Activated CD4-positive, alpha-beta memory T cell treated with anti-CD3 and anti-CD28 coated beads for 36 hours (primary cell): ENCODE measurements at regions not wholly inside any gene's neighbourhood (a gene's known extent, or its start where the extent isn't known, plus 50 kb on each side); places are given as distances from the start of the nearest gene placed in this dataset.
"Not testable (repeated sequence)": the region's sequence is repeated elsewhere in the genome, so short reads cannot be mapped to it uniquely, and the experiment has no call there.

Experiments used
- CTCF ChIA-PET: fragments of 350-600 bp; sonication (Branson Sonifier 250); formaldehyde crosslinking; loops from one replicate; lab custom pipeline; 2021; ENCODE audit warnings: antibody characterized with exemption, inconsistent platforms; lab: Charles Lee
- POLR2A ChIA-PET: fragments of 350-600 bp; sonication (Branson Sonifier 250); formaldehyde crosslinking; loops from one replicate; lab custom pipeline; 2021; ENCODE audit warnings: antibody characterized with exemption; lab: Charles Lee
- DNase-seq: peaks from one replicate; pipeline ENCODE4 v3.0.0-alpha.2; 2020
- H3K27ac Mint-ChIP-seq: one replicate; pipeline ENCODE4 v1.8.0; 2021; ENCODE audit warnings: mixed read lengths
- H3K27me3 Mint-ChIP-seq: one replicate; pipeline ENCODE4 v1.8.0; 2021; ENCODE audit warnings: mixed read lengths
- H3K36me3 Mint-ChIP-seq: one replicate; pipeline ENCODE4 v1.8.0; 2021; ENCODE audit warnings: mixed read lengths
- H3K4me1 Mint-ChIP-seq: one replicate; pipeline ENCODE4 v1.8.0; 2021; ENCODE audit warnings: low read depth, mixed read lengths
- H3K4me3 Mint-ChIP-seq: one replicate; pipeline ENCODE4 v1.8.0; 2021; ENCODE audit warnings: mild to moderate bottlenecking, mixed read lengths
- H3K9me3 Mint-ChIP-seq: one replicate; pipeline ENCODE4 v1.8.0; 2021; ENCODE audit warnings: mixed read lengths
- intact Hi-C: fragments of 100-400 bp; cut with micrococcal nuclease; formaldehyde crosslinking; loops from one replicate; pipeline ENCODE4 v1.15.1; 2023

GRCh38 chr4:60921735-60922134 lies 278.4 kb upstream of the ADGRL3 start:
- H3K27me3 Mint-ChIP-seq, CTCF ChIA-PET: not testable (repeated sequence)

GRCh38 chr4:60923075-60923474 lies 277.1 kb upstream of the ADGRL3 start:
- no peak overlapping the region for H3K27ac Mint-ChIP-seq
- POLR2A ChIA-PET, result no interaction called here
- H3K9me3 Mint-ChIP-seq, result peaks cover 18% of the 10 kb centered on the region
- no peaks in the 10 kb centered on the region for H3K4me1 Mint-ChIP-seq
- no peak overlapping the region for H3K4me3 Mint-ChIP-seq
- CTCF ChIA-PET, result no interaction called here
- no peaks in the 10 kb centered on the region for H3K27me3 Mint-ChIP-seq
- DNase-seq, result no peak
- H3K36me3 Mint-ChIP-seq, result no peaks in the 10 kb centered on the region
- intact Hi-C loops, result no loop called here

More at GRCh38 chr4:60921735-60922134, 278.4 kb upstream of the ADGRL3 start:
- DNase-seq, H3K4me3 Mint-ChIP-seq, H3K27ac Mint-ChIP-seq, H3K4me1 Mint-ChIP-seq, POLR2A ChIA-PET, H3K36me3 Mint-ChIP-seq, intact Hi-C loops: not testable (repeated sequence)
- H3K9me3 Mint-ChIP-seq, result peaks cover 12% of the 10 kb centered on the region

- H3K9me3 Mint-ChIP-seq, result peaks cover 24% of the 10 kb centered on the region
- H3K4me1 Mint-ChIP-seq, result no peaks in the 10 kb centered on the region
- no peaks in the 10 kb centered on the region for H3K27me3 Mint-ChIP-seq
- no peak for DNase-seq
- ChIA-PET POLR2A (no interaction called here), CTCF (no interaction called here)
- intact Hi-C loops, result no loop called here
- H3K27ac Mint-ChIP-seq, result no peak overlapping the region
- H3K36me3 Mint-ChIP-seq, result no peaks in the 10 kb centered on the region
- H3K4me3 Mint-ChIP-seq, result no peak overlapping the region
Observed at GRCh38 chr4:60926624-60927023, 273.5 kb upstream of the ADGRL3 start.

GRCh38 chr4:60930866-60931265 lies 269.3 kb upstream of the ADGRL3 start:
- no peak overlapping the region for H3K4me3 Mint-ChIP-seq
- POLR2A ChIA-PET, result no interaction called here
- H3K27ac Mint-ChIP-seq, result no peak overlapping the region
- H3K27me3 Mint-ChIP-seq, result no peaks in the 10 kb centered on the region
- H3K36me3 Mint-ChIP-seq, result no peaks in the 10 kb centered on the region
- intact Hi-C loops, result no loop called here
- DNase-seq, result no peak
- H3K4me1 Mint-ChIP-seq, result no peaks in the 10 kb centered on the region
- CTCF ChIA-PET, result no interaction called here
- H3K9me3 Mint-ChIP-seq, result peaks cover 17% of the 10 kb centered on the region

- POLR2A ChIA-PET, result no interaction called here
- no peak for DNase-seq
- Mint-ChIP-seq H3K9me3 (peaks cover 7% of the 10 kb centered on the region), H3K27ac (no peak overlapping the region), H3K36me3 (no peaks in the 10 kb centered on the region), H3K4me3 (no peak overlapping the region), H3K4me1 (no peaks in the 10 kb centered on the region), H3K27me3 (no peaks in the 10 kb centered on the region)
- CTCF ChIA-PET, result no interaction called here
- intact Hi-C loops, result no loop called here
Observed at GRCh38 chr4:60934566-60935295, 265.4 kb upstream of the ADGRL3 start.

GRCh38 chr4:60938181-60938580 lies 261.9 kb upstream of the ADGRL3 start:
- ChIA-PET POLR2A (no interaction called here), CTCF (no interaction called here)
- Mint-ChIP-seq H3K4me1 (no peaks in the 10 kb centered on the region), H3K27me3 (no peaks in the 10 kb centered on the region), H3K27ac (no peak overlapping the region), H3K9me3 (no peaks in the 10 kb centered on the region), H3K4me3 (no peak overlapping the region), H3K36me3 (no peaks in the 10 kb centered on the region)
- intact Hi-C loops, result no loop called here
- no peak for DNase-seq

- Mint-ChIP-seq H3K4me1 (no peaks in the 10 kb centered on the region), H3K27ac (no peak overlapping the region), H3K9me3 (no peaks in the 10 kb centered on the region), H3K4me3 (no peak overlapping the region), H3K36me3 (no peaks in the 10 kb centered on the region), H3K27me3 (no peaks in the 10 kb centered on the region)
- CTCF ChIA-PET, result no interaction called here
- intact Hi-C loops, result no loop called here
- POLR2A ChIA-PET, result no interaction called here
- no peak for DNase-seq
Observed at GRCh38 chr4:60938621-60939020, 261.5 kb upstream of the ADGRL3 start.

- CTCF ChIA-PET, result no interaction called here
- intact Hi-C loops, result no loop called here
Observed at GRCh38 chr4:60944060-60944459, 256.1 kb upstream of the ADGRL3 start.

GRCh38 chr4:60945641-60946040 lies 254.5 kb upstream of the ADGRL3 start:
- Mint-ChIP-seq H3K27me3 (no peaks in the 10 kb centered on the region), H3K4me1 (no peaks in the 10 kb centered on the region), H3K27ac (no peak overlapping the region), H3K36me3 (no peaks in the 10 kb centered on the region), H3K9me3 (peaks cover 11% of the 10 kb centered on the region), H3K4me3 (no peak overlapping the region)
- intact Hi-C loops, result no loop called here
- ChIA-PET CTCF (no interaction called here), POLR2A (no interaction called here)
- no peak for DNase-seq

More at GRCh38 chr4:60944060-60944459, 256.1 kb upstream of the ADGRL3 start:
- no peaks in the 10 kb centered on the region for H3K27me3 Mint-ChIP-seq
- no peak overlapping the region for H3K4me3 Mint-ChIP-seq
- POLR2A ChIA-PET, result no interaction called here
- no peak overlapping the region for H3K27ac Mint-ChIP-seq
- no peaks in the 10 kb centered on the region for H3K4me1 Mint-ChIP-seq
- DNase-seq, result no peak
- H3K36me3 Mint-ChIP-seq, result no peaks in the 10 kb centered on the region
- peaks cover 6% of the 10 kb centered on the region for H3K9me3 Mint-ChIP-seq

GRCh38 chr4:60948008-60948407 lies 252.1 kb upstream of the ADGRL3 start:
- ChIA-PET CTCF (interaction anchor here (0.7 kb wide), 1 partner anchor 59 kb away, joined by 3 read pairs; no protein-coding TSS in a partner anchor), POLR2A (no interaction called here)
- intact Hi-C loops, result no loop called here
- H3K27ac Mint-ChIP-seq, result no peak overlapping the region
- H3K36me3 Mint-ChIP-seq, result no peaks in the 10 kb centered on the region
- H3K4me1 Mint-ChIP-seq, result no peaks in the 10 kb centered on the region
- H3K9me3 Mint-ChIP-seq, result peaks cover 13% of the 10 kb centered on the region
- DNase-seq, result no peak
- H3K4me3 Mint-ChIP-seq, result no peak overlapping the region
- H3K27me3 Mint-ChIP-seq, result no peaks in the 10 kb centered on the region

GRCh38 chr4:60952921-60953320 lies 247.2 kb upstream of the ADGRL3 start:
- no peak overlapping the region for H3K27ac Mint-ChIP-seq
- peaks cover 16% of the 10 kb centered on the region for H3K9me3 Mint-ChIP-seq

GRCh38 chr4:60953826-60954225 lies 246.3 kb upstream of the ADGRL3 start:
- Mint-ChIP-seq H3K4me3 (no peak overlapping the region), H3K4me1 (no peaks in the 10 kb centered on the region), H3K9me3 (peaks cover 16% of the 10 kb centered on the region), H3K27ac (no peak overlapping the region), H3K27me3 (no peaks in the 10 kb centered on the region), H3K36me3 (no peaks in the 10 kb centered on the region)
- ChIA-PET CTCF (no interaction called here), POLR2A (no interaction called here)
- intact Hi-C loops, result no loop called here
- DNase-seq, result no peak

More at GRCh38 chr4:60952921-60953320, 247.2 kb upstream of the ADGRL3 start:
- DNase-seq, result no peak
- no peaks in the 10 kb centered on the region for H3K27me3 Mint-ChIP-seq
- H3K4me1 Mint-ChIP-seq, result no peaks in the 10 kb centered on the region
- ChIA-PET CTCF (interaction anchor here (0.6 kb wide), 1 partner anchor 57 kb away, joined by 3 read pairs; no protein-coding TSS in a partner anchor), POLR2A (no interaction called here)
- no peak overlapping the region for H3K4me3 Mint-ChIP-seq
- intact Hi-C loops, result no loop called here
- no peaks in the 10 kb centered on the region for H3K36me3 Mint-ChIP-seq

- no peaks in the 10 kb centered on the region for H3K4me1 Mint-ChIP-seq
- H3K9me3 Mint-ChIP-seq, result peaks cover 7% of the 10 kb centered on the region
- CTCF ChIA-PET, result no interaction called here
- no peak overlapping the region for H3K27ac Mint-ChIP-seq
- DNase-seq, result no peak
- no peaks in the 10 kb centered on the region for H3K27me3 Mint-ChIP-seq
- H3K36me3 Mint-ChIP-seq, result no peaks in the 10 kb centered on the region
- intact Hi-C loops, result no loop called here
- POLR2A ChIA-PET, result no interaction called here
- no peak overlapping the region for H3K4me3 Mint-ChIP-seq
Observed at GRCh38 chr4:60962286-60962685, 237.8 kb upstream of the ADGRL3 start.
